HG03439 (cell line): ENCODE measurements at regions not wholly inside any gene's neighbourhood (a gene's known extent, or its start where the extent isn't known, plus 50 kb on each side); places are given as distances from the start of the nearest gene placed in this dataset.
"Not testable (repeated sequence)": the region's sequence is repeated elsewhere in the genome, so short reads cannot be mapped to it uniquely, and the experiment has no call there.

Experiments used
- ATAC-seq: cut with Tn5 transposase; IDR thresholded peaks from one replicate; pipeline ENCODE4 v1.9.1; 2021; ENCODE audit warnings: mild to moderate bottlenecking, moderate library complexity; ENCODE audit not compliant: unreplicated experiment

DNA sequence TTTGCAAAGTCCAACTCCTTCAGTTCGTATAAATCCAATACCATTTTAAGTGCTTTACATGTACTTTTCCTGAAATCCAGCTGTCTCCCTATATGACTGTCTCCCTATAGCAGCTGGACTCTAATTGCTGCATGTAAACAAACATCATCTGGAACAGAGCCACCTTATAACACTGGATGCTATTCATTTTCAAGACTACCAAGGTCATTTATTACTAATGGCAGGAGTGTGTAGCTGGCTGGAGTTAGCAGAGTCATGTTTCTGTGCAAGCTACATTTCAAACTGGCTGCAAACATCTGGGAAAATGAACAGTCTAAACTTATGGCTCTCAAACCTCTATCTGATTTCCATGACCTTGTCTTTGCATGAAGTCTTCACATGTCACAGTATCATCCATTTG, 575.2 kb downstream of the PIK3C3 start:
- ATAC-seq, result no peak

DNA sequence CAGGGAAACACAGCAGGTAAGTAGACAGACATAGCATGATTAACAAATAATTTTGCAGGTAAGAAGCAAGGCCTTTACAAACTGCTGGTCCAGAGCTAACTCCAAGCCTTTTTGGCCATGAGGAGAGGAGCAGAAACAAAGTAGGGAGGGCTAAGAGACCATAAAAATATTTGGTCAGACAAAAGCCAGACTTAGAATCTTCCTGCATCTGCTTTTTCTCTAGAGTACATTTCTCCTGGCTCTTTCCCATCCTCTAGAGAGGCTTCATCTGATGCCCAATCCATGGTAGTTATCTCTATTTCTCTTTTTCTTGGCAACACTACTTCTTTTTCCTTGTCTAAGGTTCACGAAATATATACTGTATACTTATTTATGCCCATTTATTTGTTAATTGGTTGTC, 577.1 kb downstream of the PIK3C3 start:
- no peak for ATAC-seq

DNA sequence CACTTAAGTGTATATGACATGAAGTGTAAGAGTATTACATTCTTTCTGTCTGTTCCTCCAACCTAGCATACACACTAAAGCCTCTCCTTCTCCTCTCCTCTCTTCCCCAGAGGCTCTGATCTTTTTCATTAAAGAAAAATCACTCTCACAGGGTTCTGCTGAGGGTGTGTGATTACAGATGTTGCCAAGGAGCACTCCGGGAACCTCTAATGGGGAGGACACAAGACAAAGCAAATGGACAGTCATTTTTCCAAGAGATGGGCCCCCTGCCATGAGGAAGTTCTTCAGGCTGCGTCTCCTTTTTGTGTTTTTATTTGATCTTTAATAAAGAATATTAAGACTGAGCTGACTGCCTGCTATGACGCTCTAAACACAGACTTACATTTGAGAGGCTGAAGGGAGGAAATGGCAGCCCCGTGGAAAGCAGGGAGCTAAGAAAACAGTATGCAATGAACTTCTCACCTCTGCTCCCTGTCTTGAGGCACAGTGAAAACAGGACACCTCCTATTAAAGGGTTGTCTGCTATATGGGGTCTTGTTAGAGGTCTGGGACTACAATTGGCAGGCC, 578.1 kb downstream of the PIK3C3 start:
- ATAC-seq, result no peak

DNA sequence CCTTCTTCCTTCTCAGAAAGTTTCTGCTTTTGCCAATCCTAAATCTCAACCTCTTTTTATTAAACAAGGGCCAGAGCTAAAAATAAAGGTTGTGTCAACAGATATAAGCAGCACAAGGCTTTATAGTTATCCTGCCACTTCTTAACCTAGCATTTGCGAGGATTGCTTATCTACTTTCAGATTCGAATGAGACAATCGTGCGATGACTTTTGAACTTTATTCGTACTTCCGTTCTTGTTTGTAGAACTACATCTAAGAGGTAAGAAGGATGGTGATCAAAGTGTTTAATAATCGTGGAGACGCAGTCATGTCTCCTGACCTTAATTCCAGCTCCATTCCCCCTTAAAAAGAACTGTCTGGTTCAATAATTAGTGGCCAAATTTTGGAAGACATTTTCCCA, 578.6 kb downstream of the PIK3C3 start:
- ATAC-seq, result no peak

DNA sequence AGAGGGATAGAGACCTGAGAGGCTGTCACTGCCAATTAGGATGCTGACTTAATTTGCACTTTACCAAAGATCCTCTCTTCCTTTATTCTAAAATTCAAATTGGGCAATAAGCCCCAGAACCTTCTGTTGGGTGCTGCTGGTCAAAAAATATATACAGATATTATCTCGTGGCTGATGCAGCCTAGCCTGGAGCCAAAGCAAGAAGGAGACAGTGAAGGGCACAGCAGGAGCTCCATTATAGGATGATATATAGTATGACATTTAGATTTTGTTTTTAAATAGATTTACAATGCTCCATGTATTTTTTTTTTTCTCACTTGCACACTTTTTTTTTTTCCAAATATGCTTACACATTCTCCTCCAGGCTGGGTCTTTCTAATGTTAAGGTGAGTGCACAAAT, 579.3 kb downstream of the PIK3C3 start:
- ATAC-seq, result no peak

DNA sequence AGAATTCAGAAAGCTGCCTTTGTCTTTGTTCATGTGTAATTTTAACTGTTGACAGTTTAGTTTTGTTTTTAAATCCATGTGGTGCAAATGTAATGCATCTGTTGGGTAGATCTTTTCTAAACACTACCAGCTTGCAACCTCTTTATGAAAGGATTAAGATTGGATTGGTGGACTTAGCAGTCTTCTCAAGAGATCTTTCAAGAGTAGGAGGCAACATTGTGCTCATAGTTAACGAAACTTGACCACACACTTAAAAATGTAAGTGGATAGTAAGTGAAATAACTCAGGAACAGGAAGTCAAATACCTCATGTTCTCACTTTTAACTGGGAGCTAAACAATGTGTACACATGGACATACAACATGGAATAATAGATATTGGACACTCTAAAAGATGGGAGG, 579.0 kb downstream of the RIT2 start:
- ATAC-seq, result no peak

DNA sequence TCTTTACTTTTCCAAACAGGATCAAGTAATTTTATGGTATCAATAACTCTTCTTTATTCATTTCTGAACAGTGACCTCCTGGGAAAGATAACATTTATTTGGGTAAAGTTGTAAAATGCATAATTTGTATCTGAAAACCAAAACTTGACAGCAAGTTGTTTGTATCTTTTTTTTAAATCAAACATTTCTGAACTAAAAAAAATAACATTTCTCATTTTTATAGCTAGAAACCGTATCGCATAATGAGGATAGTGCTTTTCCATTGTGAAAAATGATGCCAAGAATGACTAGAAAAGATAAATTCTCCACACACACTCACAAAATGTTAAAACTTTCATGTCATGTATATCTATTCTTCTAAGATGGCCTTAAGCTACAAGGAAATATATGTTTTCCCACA, 578.2 kb downstream of the RIT2 start:
- no peak for ATAC-seq

DNA sequence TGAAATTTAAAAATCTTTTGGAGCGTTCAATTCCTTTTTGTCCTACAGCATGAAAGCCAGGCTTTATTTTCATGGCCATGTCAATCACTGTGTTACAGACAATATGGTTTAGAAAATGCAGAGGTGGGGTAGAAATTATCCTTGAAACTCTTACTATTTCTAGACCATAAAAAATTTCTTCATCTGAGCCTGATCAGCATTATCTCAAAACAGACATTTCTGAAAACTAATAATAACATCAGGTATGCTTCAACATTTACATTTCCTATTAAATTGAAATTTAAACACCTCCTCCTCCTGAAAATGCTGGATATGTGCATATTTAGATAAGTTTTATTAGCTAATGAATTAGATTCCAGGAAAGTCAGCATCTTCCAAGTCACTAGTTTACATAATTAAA, 570.6 kb downstream of the RIT2 start:
- ATAC-seq, result no peak

DNA sequence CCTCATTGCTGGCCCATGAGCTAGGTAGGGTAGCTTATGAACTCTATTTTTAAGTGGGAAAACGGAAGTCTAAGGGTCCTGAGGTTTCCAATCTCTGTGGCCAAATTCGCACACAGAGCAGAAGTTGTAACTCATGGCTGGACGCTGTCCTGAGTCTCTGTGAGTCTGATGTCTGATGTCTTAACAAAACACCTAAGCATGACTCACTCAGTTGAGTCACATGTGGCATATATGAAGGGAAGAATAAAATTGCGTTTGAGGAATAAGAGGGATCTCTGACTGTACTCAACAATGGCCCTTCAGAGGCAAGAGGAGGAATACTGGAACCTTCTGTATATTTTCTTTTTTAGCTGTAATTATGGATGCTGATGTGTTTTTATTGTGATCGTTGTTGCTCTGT, 569.7 kb downstream of the RIT2 start:
- no peak for ATAC-seq

DNA sequence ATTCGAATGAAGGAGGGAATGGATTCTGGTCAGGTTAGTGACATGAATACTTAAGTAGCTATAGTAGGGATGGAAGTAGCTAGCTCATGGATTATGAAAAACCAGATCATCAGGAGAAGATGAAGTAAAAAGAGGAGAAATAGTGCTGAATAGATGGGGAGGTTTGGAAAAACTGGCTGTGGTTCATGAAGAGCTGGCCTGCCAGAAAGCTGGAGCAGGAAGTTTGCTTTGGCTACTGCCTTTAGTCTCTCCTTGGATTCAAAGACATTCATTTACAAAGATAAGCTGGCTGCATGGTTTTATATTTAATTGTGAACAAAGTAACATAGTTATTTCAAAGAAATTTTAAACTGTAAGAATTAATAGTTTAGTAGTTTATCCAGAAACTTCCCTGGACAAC, 567.0 kb downstream of the RIT2 start:
- ATAC-seq, result no peak

DNA sequence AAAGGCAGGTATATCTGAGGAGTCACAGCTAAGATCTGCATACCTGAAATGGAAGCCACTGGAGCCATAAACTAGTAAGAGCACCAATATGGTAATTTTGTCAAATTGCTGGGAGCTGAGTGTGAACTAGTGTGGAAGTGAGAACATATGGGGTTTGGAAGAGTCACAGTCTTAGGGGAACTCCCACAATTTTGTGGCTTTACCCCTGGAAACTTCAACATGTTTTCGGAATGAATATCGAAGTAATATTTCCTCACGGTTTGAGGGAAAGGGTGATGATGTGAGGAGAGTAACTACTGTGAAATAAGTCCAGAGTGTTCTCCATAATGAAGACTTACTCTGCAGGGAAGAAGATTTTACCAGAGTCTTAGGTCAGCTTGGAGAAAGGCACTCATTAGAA, 565.9 kb downstream of the RIT2 start:
- no peak for ATAC-seq

DNA sequence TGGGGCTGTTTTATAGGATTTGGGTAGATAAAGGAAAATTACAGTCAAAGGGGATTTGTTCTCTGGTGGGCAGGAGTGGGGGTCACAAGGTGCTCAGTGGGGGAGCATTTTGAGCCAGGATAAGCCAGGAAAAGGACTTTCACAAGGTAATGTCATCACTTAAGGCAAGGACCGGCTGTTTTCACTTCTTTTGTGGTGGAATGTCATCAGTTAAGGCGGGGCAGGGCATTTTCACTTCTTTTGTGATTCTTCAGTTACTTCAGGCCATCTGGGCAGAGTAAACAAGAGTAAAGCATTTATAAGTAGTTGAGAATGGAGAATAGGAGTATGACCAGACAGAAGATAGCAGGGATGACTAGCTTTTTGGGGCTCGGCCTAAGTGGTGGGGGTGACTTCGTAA, 562.9 kb downstream of the RIT2 start:
- ATAC-seq, result not testable (repeated sequence)

DNA sequence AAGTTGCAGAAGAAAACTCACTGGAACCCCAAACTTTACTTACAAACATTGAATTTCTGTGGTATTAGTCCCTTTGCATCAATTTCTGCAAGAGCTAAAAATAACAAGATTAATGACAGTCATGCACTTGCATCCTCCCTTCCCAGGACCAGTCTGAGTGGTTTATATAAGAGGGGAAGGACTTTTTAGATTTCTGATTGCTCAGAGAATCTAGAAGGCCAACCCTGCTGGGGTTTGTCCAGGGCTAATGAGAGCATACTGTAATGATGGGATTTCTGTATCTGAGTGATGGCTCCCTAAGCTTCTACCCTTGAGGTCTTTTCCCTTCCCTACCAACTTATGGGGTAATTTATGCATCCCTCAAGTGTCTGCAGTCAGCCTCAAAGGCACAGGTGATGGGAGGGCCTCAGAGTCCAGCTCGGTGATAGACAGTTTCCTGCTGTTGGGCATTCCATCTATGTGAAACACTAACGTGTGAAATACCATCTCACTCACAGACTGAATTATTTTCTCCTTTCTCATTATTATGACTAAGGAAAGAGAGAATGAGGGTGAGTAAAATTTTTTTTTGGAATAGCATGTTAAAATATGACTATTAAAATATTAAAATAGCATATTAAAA, 556.3 kb downstream of the RIT2 start:
- ATAC-seq, result no peak

DNA sequence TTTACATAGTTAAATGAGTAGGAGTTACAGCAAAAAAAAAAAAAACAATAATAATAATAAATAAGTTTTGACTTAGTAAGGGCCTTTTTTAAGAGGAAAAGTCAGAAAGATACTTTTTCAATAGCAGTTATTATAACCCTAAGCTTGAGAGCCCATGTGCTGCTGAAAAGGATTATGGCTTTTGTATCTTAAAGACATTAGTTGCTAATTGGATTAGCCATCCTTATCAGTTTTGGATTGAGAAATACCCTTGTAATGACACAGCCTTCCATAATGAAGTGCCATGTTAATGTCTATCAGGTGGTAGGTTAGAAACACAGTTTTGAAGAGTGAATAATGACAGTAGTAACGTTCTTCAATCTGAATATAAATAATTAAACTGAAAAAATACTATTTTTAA, 554.0 kb downstream of the RIT2 start:
- no peak for ATAC-seq

DNA sequence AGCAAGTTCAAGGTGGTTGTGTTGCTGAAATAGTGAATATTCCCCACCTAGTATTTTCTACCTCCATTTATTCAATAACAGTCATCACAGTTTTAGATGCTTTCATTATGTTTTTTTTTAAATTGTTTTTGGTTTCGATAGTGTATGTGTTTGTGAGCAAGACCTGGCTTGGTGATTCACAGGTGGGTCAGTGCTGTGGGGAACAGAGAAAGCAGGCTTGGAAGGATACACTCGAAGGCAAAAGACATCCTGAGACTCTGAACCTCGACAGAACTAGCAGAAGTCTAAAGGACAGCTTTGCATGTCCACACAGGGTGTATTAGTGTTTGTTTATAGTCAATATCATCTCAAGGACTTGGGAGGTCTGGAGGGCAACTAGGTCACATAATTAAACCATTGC, 551.5 kb downstream of the RIT2 start:
- ATAC-seq, result no peak

DNA sequence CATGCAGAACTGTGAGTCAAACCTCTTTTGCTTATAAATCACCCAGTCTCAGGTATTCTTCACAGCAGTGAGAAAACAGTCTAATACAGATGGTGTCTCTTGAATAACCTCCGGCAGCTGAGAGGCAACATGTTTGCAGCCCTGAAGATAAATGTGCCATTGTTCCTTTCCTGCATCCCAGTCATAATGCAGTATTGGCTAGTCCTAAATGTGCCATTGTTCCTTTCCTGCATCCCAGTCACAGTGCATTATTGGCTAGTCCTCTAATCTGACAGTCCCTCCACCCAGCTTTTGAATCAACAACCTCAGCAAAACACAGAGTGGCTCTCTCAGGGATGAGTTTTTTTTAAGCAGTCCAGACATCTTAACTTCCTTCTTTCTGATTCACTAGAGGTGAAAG, 550.7 kb downstream of the RIT2 start:
- no peak for ATAC-seq

DNA sequence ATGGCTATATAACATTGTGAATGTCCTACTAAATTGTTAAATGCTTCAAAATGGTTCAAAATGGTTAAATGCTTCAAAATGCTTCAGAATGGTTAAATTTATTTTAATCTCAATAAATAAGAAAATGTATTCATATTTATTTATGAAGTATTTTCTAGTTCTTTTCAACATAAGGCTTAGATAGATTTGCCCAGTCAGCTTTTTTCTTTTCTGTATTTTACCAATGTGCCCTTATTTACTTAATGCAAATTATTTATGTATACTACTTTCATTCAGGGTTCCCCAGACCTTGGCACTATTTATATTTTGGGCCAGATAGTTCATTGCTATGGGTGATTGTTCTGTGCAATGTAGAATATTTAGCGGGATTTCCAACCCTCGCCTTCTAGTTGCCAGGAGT, 546.7 kb downstream of the RIT2 start:
- ATAC-seq, result no peak

DNA sequence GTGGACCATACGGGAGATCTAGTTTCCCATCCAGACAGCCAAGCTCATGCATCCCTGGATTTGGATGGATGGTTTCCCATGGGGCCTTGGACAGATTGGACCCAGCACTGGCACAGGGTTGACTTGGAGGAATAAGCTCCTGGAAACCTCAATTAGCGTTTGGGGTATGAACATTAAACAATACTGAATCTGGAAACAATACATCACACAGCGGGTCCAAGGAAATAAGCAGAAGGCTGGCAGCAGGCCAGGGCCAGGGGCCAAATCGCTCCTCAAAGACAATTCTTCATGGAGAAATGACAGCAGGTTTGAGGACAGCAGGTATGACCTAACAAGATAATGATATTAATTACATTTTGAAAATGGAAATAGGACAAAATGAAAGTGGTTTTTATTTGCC, 540.6 kb downstream of the RIT2 start:
- no peak for ATAC-seq

DNA sequence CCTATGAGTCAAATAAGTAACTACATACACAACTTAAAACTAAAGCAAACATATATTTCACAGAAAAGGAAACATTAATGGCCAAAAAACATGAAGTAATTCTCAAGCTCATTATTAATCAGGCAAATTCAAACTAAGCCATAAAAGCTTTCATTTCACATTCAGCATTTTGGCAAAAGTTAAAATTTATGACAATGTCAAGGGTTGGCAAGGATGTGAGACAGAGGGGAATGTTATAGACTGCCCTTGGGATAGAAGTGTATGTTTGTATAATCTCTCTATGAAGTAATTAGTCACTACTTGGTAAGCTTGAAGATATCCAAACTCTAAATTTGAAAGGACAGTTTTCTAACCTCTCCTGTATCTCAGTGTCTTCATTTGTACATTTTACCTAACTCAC, 539.4 kb downstream of the RIT2 start:
- ATAC-seq, result no peak

DNA sequence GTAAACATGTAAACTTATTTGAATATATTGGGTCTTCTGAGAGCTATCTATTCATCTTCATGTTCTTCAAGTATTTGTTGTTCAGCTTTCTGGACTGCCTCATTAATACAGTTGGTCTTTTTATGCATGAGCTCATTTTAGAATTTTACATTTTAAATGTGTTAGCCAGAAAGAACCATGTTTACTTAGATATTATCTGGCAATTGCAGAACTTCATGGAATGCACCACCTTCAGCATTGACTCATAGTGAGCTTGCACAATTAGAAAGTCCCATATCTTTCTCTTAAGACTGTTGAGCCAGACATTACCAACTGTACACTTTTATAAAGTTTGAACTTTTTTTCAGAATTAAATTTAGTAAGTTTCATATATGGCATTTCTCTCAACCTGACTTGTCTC, 536.7 kb downstream of the RIT2 start:
- no peak for ATAC-seq

DNA sequence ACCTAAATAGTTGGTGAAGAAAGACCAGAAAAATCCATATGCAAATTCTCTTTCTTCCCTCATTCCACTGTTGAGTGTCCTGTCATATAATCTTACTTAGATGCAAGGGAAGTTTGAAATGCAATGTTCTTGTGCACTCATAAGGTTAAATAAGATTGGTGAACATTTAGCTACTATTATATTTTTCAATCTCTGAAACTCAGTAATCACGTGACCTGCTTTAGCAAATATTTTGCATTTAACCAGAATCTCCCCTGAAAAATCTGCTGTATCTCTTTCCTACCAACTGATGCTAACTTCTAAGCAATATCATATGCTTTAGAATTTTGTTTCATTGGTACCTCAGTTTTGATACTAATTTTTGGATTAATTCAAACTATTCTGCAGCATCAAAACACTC, 533.2 kb downstream of the RIT2 start:
- ATAC-seq, result no peak

DNA sequence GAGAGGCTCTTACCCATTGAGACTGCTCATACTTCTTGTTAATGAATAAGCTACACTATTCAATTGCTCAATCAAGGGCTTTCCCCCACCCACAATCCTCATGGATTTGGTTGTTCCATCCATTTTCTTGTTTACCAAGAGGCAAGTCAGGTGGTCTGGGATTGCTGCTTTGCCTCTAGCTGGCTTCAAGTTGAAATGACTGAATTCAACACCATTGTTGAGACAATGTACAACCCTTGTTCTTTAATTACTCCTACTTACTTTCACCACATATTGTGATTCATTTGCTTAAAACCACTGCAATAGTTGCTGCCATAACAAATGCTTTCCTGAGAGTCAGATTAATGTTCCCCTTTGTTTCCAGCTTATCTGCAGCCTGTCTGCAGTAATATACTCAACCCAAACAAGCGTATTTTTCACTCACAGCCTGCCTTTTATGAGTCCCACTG, 532.2 kb downstream of the RIT2 start:
- ATAC-seq, result no peak

DNA sequence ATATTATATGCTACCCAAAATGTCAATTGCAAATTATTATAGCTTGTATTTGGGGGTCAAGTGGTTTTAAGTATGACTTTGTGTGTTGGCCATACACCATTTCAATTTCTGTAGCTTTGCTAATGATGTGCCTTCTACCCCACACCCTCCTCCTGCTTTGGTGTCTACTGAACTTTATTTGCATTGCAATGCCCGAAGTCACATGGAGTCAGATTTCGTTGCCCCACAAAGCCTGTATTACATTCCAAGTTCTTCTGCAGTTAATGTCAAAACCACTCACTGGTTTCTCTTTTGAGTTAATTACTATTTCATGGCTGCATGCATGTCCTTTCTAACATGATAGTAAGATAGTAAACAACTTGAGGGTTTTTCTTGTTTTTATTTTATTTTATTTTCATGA, 528.9 kb downstream of the RIT2 start:
- ATAC-seq, result no peak
